GM21528 (cell line): ENCODE measurements at regions not wholly inside any gene's neighbourhood (a gene's known extent, or its start where the extent isn't known, plus 50 kb on each side); places are given as distances from the start of the nearest gene placed in this dataset.
A peak's percentile ranks its signal among the peaks of the same experiment; 100 is the strongest.
"Not testable (repeated sequence)": the region's sequence is repeated elsewhere in the genome, so short reads cannot be mapped to it uniquely, and the experiment has no call there.

Experiments used
- ATAC-seq: cut with Tn5 transposase; IDR thresholded peaks from one replicate; pipeline ENCODE4 v1.9.1; 2021; ENCODE audit warnings: mild to moderate bottlenecking, moderate library complexity; ENCODE audit not compliant: unreplicated experiment, low FRiP score

GRCh38 chrX:117843749-117844148 is 272.9 kb downstream of the KLHL13 start:
- ATAC-seq: no peak

- ATAC-seq: no peak
Observed at GRCh38 chrX:117840645-117841044, 276.0 kb downstream of the KLHL13 start.

- ATAC-seq: no peak
Observed at GRCh38 chrX:117839544-117839943, 277.1 kb downstream of the KLHL13 start.

GRCh38 chrX:117838581-117839331 is 277.9 kb downstream of the KLHL13 start:
- ATAC-seq: no peak

GRCh38 chrX:117835034-117835433 is 281.6 kb downstream of the KLHL13 start:
- no peak for ATAC-seq

GRCh38 chrX:117834076-117834475 is 282.5 kb downstream of the KLHL13 start:
- no peak for ATAC-seq

- ATAC-seq: not testable (repeated sequence)
Observed at GRCh38 chrX:117821472-117821871, 295.1 kb downstream of the KLHL13 start.

GRCh38 chrX:117808426-117808825 is 308.2 kb downstream of the KLHL13 start:
- no peak for ATAC-seq

GRCh38 chrX:117803463-117803862 is 313.1 kb downstream of the KLHL13 start:
- ATAC-seq: no peak

GRCh38 chrX:117788339-117788738 is 328.3 kb downstream of the KLHL13 start:
- ATAC-seq: no peak

GRCh38 chrX:117771384-117771783 is 345.2 kb downstream of the KLHL13 start:
- ATAC-seq: no peak

GRCh38 chrX:117768861-117769604 is 347.6 kb downstream of the KLHL13 start:
- no peak for ATAC-seq

- no peak for ATAC-seq
Observed at GRCh38 chrX:117765211-117765610, 351.4 kb downstream of the KLHL13 start.

GRCh38 chrX:117752745-117753144 is 363.9 kb downstream of the KLHL13 start:
- ATAC-seq: peak; percentile 95

GRCh38 chrX:117751155-117751554 is 365.5 kb downstream of the KLHL13 start:
- no peak for ATAC-seq

GRCh38 chrX:117744958-117745357 is 371.7 kb downstream of the KLHL13 start:
- ATAC-seq: no peak

- no peak for ATAC-seq
Observed at GRCh38 chrX:117743469-117744251, 372.9 kb downstream of the KLHL13 start.

- no peak for ATAC-seq
Observed at GRCh38 chrX:117713411-117713810, 403.2 kb downstream of the KLHL13 start.

- ATAC-seq: no peak
Observed at GRCh38 chrX:117711782-117712181, 404.8 kb downstream of the KLHL13 start.

GRCh38 chrX:117707948-117708743 is 408.5 kb downstream of the KLHL13 start:
- ATAC-seq: no peak
